NCI-H2227 treated with DMSO at 0.1 percent for 48 hours (cell line): ENCODE measurements at regions not wholly inside any gene's neighbourhood (a gene's known extent, or its start where the extent isn't known, plus 50 kb on each side); places are given as distances from the start of the nearest gene placed in this dataset.
"Not testable (repeated sequence)": the region's sequence is repeated elsewhere in the genome, so short reads cannot be mapped to it uniquely, and the experiment has no call there.

Source experiments
- DNase-seq: peaks from one replicate; lab custom pipeline; 2025; lab: John Stamatoyannopoulos, UW

- DNase-seq: no peak
Observed at GRCh38 chr4:189185810-189186432, 754.8 kb upstream of the FRG1 start.

GRCh38 chr4:189187531-189188052 lies 753.1 kb upstream of the FRG1 start:
- no peak for DNase-seq

- no peak for DNase-seq
Observed at GRCh38 chr4:189198624-189199023, 742.0 kb upstream of the FRG1 start.

- DNase-seq: no peak
Observed at GRCh38 chr4:189200353-189200752, 740.3 kb upstream of the FRG1 start.

GRCh38 chr4:189202182-189202868 lies 738.3 kb upstream of the FRG1 start:
- DNase-seq: no peak

- no peak for DNase-seq
Observed at GRCh38 chr4:189202869-189203271, 737.8 kb upstream of the FRG1 start.

GRCh38 chr4:189204616-189205015 lies 736.1 kb upstream of the FRG1 start:
- no peak for DNase-seq

GRCh38 chr4:189206953-189207352 lies 733.7 kb upstream of the FRG1 start:
- no peak for DNase-seq

- DNase-seq: no peak
Observed at GRCh38 chr4:189207872-189208271, 732.8 kb upstream of the FRG1 start.

- no peak for DNase-seq
Observed at GRCh38 chr4:189215574-189215973, 725.1 kb upstream of the FRG1 start.

- DNase-seq: no peak
Observed at GRCh38 chr4:189221691-189222090, 719.0 kb upstream of the FRG1 start.

- DNase-seq: no peak
Observed at GRCh38 chr4:189228726-189229125, 711.9 kb upstream of the FRG1 start.

GRCh38 chr4:189232274-189232673 lies 708.4 kb upstream of the FRG1 start:
- no peak for DNase-seq

GRCh38 chr4:189233754-189234153 lies 706.9 kb upstream of the FRG1 start:
- DNase-seq: not testable (repeated sequence)

GRCh38 chr4:189234948-189235347 lies 705.7 kb upstream of the FRG1 start:
- DNase-seq: not testable (repeated sequence)

GRCh38 chr4:189235599-189235998 lies 705.1 kb upstream of the FRG1 start:
- DNase-seq: no peak

GRCh38 chr4:189236321-189236720 lies 704.4 kb upstream of the FRG1 start:
- DNase-seq: not testable (repeated sequence)

- DNase-seq: no peak
Observed at GRCh38 chr4:189237340-189237739, 703.3 kb upstream of the FRG1 start.

- no peak for DNase-seq
Observed at GRCh38 chr4:189255636-189256035, 685.0 kb upstream of the FRG1 start.

- DNase-seq: no peak
Observed at GRCh38 chr4:189261475-189261874, 679.2 kb upstream of the FRG1 start.

- DNase-seq: no peak
Observed at GRCh38 chr4:189265515-189265914, 675.2 kb upstream of the FRG1 start.

GRCh38 chr4:189267312-189267965 lies 673.2 kb upstream of the FRG1 start:
- DNase-seq: no peak

GRCh38 chr4:189278597-189279165 lies 662.0 kb upstream of the FRG1 start:
- DNase-seq: no peak
